ENCODE measurements at regions not wholly inside any gene's neighbourhood (a gene's known extent, or its start where the extent isn't known, plus 50 kb on each side); places are given as distances from the start of the nearest gene placed in this dataset.

DNA sequence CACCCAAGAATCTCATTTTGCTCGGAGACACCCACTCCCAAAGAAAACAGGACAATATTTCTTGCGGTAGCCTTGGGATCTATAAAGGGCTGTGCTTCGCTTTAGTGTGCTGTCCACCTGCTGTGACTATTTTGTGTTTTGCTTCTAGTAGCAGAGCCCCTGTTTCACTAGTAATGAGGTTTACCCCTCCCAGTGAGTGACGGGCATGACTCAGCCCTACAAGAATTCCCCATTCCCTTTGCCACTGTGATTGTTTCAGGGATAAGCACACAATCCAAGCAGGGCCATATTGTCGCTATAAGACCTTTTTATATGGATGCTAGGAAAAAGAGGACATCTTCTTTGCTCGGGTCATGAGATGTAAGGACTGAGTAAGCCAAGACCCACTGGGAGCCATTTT is 62.5 kb upstream of the FOXB1 start:
- DNase-seq (no peak), ATAC-seq (ENCODE audit: low FRiP score in 2 of 2) (no peak)
- no peaks in the 10 kb centered on the region for H3K4me1 ChIP-seq
- TF ChIP-seq POLR2A (IDR thresholded peaks at IDR 0.05) = no peak
- TF ChIP-seq CTCF (IDR thresholded peaks at IDR 0.05) = no peak
- TF ChIP-seq POLR2AphosphoS5 (IDR thresholded peaks at IDR 0.05) = no peak
- TF ChIP-seq EP300 (IDR thresholded peaks at IDR 0.05) = no peak
- H3K36me3 ChIP-seq = no peaks in the 10 kb centered on the region
- no peaks in the 10 kb centered on the region for H3K27me3 ChIP-seq
- H3K9me3 ChIP-seq = no peaks in the 10 kb centered on the region
- WGBS, 2 donors = 90 to 91% methylated on average over 6 of the region's 6 CpGs
- H3K4me3 ChIP-seq = no peak overlapping the region
- H3K27ac ChIP-seq = no peak overlapping the region

DNA sequence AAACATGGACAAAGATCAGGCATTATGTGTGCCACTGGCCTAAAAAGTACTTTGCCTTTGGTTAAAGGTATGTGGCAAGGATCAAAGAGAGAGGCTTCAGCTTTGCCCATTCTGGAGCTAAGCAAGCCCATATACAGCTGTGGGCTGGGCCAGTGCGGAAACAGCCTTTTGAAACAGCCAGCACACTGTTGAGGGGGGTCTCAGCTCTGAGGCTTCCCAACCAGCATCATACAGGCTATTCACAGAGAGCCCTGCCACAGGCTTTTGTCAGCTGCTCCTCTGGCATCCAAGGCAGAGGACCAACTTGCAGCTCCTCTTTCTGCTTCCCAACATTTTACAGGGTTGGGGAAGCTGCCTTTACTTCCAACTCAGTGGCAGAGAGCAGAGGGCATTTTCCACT is 63.2 kb upstream of the FOXB1 start:
- DNase-seq = no peak
- Histone ChIP-seq H3K27me3 (no peaks in the 10 kb centered on the region), H3K4me3 (no peak overlapping the region), H3K36me3 (no peaks in the 10 kb centered on the region), H3K9me3 (no peaks in the 10 kb centered on the region), H3K27ac (no peak overlapping the region), H3K4me1 (no peaks in the 10 kb centered on the region)
- no peak for TF ChIP-seq POLR2AphosphoS5 (IDR thresholded peaks at IDR 0.05)
- no peak for TF ChIP-seq POLR2A (IDR thresholded peaks at IDR 0.05)
- TF ChIP-seq EP300 (IDR thresholded peaks at IDR 0.05) = no peak
- TF ChIP-seq CTCF (IDR thresholded peaks at IDR 0.05) = no peak
- 81 to 100% methylated on average over 1 of the region's 1 CpG for WGBS, 2 donors
- no peak for ATAC-seq (ENCODE audit: low FRiP score in 2 of 2)

GRCh38 chr15:59940456-59940855 is 63.7 kb upstream of the FOXB1 start:
- TF ChIP-seq EP300 (IDR thresholded peaks at IDR 0.05) (no peak), POLR2AphosphoS5 (IDR thresholded peaks at IDR 0.05) (no peak), CTCF (IDR thresholded peaks at IDR 0.05) (no peak), POLR2A (IDR thresholded peaks at IDR 0.05) (no peak)
- no peaks in the 10 kb centered on the region for H3K27me3 ChIP-seq
- no peaks in the 10 kb centered on the region for H3K36me3 ChIP-seq
- no peaks in the 10 kb centered on the region for H3K4me1 ChIP-seq
- ATAC-seq (ENCODE audit: low FRiP score in 2 of 2) (no peak), DNase-seq (no peak)
- WGBS, 2 donors = 91 to 94% methylated on average over 6 of the region's 6 CpGs
- no peaks in the 10 kb centered on the region for H3K9me3 ChIP-seq
- H3K27ac ChIP-seq = no peak overlapping the region
- no peak overlapping the region for H3K4me3 ChIP-seq

DNA sequence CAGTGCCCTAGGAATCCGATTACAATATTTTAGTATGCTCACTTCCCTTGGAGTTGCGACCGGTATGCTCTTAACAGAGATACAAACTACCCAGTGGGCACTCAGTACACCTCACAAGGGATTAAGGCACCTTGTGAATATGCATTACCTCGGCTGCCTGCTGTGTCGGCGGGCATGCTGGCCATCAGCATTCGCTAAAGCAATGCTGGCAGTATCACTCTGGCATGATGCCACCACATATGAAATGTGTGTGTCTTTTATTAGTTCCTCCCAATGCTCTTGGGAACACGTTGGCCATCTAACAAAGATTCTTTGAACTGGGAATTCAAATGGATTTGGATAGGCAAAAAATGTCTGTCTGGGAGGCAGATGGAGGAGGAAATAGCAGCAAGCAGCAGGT is 67.4 kb upstream of the FOXB1 start:
- H3K27me3 ChIP-seq = no peaks in the 10 kb centered on the region
- H3K4me1 ChIP-seq = no peaks in the 10 kb centered on the region
- H3K9me3 ChIP-seq = no peaks in the 10 kb centered on the region
- TF ChIP-seq POLR2AphosphoS5 (IDR thresholded peaks at IDR 0.05) (no peak), CTCF (IDR thresholded peaks at IDR 0.05) (no peak), POLR2A (IDR thresholded peaks at IDR 0.05) (no peak)
- no peak for ATAC-seq (ENCODE audit: low FRiP score in 2 of 2)
- H3K27ac ChIP-seq = no peak overlapping the region
- WGBS, 2 donors = 66% methylated on average over 8 of the region's 8 CpGs
- H3K4me3 ChIP-seq = no peak overlapping the region
- H3K36me3 ChIP-seq = no peaks in the 10 kb centered on the region
- DNase-seq = peak in 1 of 2 donors; percentile 17

GRCh38 chr15:59933607-59934006 is 70.5 kb upstream of the FOXB1 start:
- WGBS, 2 donors = 64 to 76% methylated on average over 4 of the region's 4 CpGs
- Histone ChIP-seq H3K4me1 (no peaks in the 10 kb centered on the region), H3K27ac (no peak overlapping the region), H3K9me3 (no peaks in the 10 kb centered on the region), H3K4me3 (no peak overlapping the region), H3K27me3 (no peaks in the 10 kb centered on the region), H3K36me3 (no peaks in the 10 kb centered on the region)
- DNase-seq (no peak), ATAC-seq (ENCODE audit: low FRiP score in 2 of 2) (no peak)
- no peak for TF ChIP-seq CTCF (IDR thresholded peaks at IDR 0.05)
- TF ChIP-seq POLR2AphosphoS5 (IDR thresholded peaks at IDR 0.05) = no peak
- TF ChIP-seq POLR2A (IDR thresholded peaks at IDR 0.05) = no peak
- no peak for TF ChIP-seq EP300 (IDR thresholded peaks at IDR 0.05)
